Smooth muscle cell of the brain vasculature (primary cell): ENCODE measurements at regions not wholly inside any gene's neighbourhood (a gene's known extent, or its start where the extent isn't known, plus 50 kb on each side); places are given as distances from the start of the nearest gene placed in this dataset.

ENCODE experiments used
- DNase-seq: peaks from one replicate; pipeline ENCODE4 v3.0.0-alpha.2; 2012; ENCODE audit warnings: low read depth, low spot score

DNA sequence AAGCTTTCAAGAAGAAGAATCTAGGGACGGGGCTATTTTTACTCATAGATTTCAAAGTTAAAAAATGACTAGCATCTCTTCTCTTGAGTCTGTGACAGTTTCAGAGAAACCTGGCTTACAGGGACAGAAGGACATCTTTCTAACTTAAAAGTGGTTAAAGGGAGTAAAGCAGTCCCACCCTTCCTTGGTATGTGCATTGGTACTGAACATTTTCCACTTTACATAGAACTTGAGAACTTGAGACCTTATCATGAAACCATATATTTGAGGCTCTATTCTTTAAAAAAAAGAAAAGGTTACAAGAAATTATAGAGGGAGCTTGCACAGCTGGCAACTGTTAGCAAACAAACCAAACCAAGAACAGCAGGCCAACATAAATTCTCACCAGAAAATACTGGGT is 73.4 kb upstream of the GAREM1 start:
- DNase-seq = no peak

DNA sequence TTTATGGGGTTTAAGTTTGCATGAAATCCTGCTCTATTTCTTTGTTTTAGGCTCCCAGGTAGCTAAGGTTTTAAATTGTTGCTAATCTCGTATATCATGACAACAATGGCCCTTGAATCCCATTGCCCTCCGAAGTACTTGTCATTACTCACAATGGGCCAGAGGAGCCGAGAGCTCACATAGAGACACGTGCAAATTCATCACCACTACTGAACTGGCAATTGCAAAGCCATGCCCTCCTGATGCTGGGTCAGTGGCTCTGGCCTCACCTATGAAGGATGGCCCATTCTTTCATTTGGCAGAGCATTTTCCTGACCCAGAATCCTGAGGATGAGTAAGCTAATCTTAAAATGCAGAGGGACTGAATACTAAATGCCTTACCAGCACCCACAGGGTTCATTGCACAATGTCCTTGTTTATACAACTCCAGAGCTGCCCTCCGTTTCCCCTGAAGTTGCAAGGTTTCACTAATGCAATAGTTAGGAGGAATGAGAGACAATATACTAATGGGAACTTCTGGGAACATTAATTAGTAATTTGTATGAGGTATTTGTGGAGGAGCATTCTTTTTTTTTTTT is 71.6 kb upstream of the GAREM1 start:
- no peak for DNase-seq

- no peak for DNase-seq
These were observed 60.4 kb upstream of the GAREM1 start for GRCh38 chr18:32530947-32531651.

GRCh38 chr18:32529722-32530420 is 59.2 kb upstream of the GAREM1 start:
- no peak for DNase-seq

DNA sequence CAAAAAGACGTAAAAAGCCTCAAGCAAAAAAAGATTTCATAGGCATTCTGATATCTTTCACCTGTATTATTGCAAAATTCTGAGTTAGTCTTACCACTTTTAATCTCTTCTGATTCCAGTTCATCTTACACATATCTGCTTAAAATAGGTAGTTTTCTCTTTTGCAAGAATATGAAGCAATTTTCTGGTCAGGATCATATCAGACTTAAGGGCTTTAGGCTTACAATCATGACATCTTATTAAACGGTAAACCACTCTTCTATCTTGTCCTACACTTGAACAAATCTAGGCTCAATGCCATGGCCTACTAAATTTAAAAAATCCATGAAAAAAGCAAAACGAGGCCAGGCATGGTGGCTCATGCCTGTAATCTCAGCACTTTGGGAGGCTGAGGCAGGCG is 50.1 kb upstream of the GAREM1 start:
- no peak for DNase-seq
